ENCODE measurements at regions not wholly inside any gene's neighbourhood (a gene's known extent, or its start where the extent isn't known, plus 50 kb on each side); places are given as distances from the start of the nearest gene placed in this dataset.

- no peak for TF ChIP-seq CTCF (IDR thresholded peaks at IDR 0.05; ENCODE audit: poor library complexity)
- no peak for TF ChIP-seq EZH2phosphoT487 (IDR thresholded peaks at IDR 0.05; ENCODE audit: low read depth, severe bottlenecking, unreplicated experiment)
- TF ChIP-seq EZH2 (IDR thresholded peaks at IDR 0.05; ENCODE audit: borderline replicate concordance): no peak
Measured at GRCh38 chr19:31083105-31083504, 266.1 kb downstream of the TSHZ3 start.

Data from hepatocyte (in vitro differentiated cells).